ENCODE measurements at regions not wholly inside any gene's neighbourhood (a gene's known extent, or its start where the extent isn't known, plus 50 kb on each side); places are given as distances from the start of the nearest gene placed in this dataset.

GRCh38 chr15:56805466-56806147 is 72.3 kb upstream of the ZNF280D start:
- Histone ChIP-seq H3K4ac (ENCODE audit: low read depth, low read length) (no peak overlapping the region), H3K36me3 (ENCODE audit: control insufficient read depth in 1 of 2, insufficient read depth in 2 of 2, low read length in 2 of 2) (no peaks in the 10 kb centered on the region), H3K79me2 (ENCODE audit: control insufficient read depth, insufficient read depth, low read length, poor library complexity) (no peaks in the 10 kb centered on the region), H3K18ac (ENCODE audit: low read length) (no peak overlapping the region), H3K27ac (ENCODE audit: low read depth, low read length) (no peak overlapping the region), H3K4me2 (ENCODE audit: low read length) (no peak overlapping the region), H4K91ac (ENCODE audit: low read depth, low read length) (no peak overlapping the region), H3K9me3 (ENCODE audit: insufficient read depth, low read depth, low read length) (no peaks in the 10 kb centered on the region), H3K27me3 (ENCODE audit: insufficient read depth, low read length) (no peaks in the 10 kb centered on the region), H2BK12ac (ENCODE audit: low read length) (no peak overlapping the region), H2BK5ac (ENCODE audit: low read depth, low read length, poor library complexity) (no peak overlapping the region), H3K79me1 (ENCODE audit: low read length) (no peaks in the 10 kb centered on the region), H3K4me1 (ENCODE audit: control insufficient read depth in 1 of 2, insufficient read depth in 2 of 2, low read length in 2 of 2) (no peaks in the 10 kb centered on the region), H3K9ac (ENCODE audit: low read length) (no peak overlapping the region), H4K12ac (ENCODE audit: low read depth, low read length) (no peak overlapping the region), H2BK120ac (ENCODE audit: insufficient read depth, low read length, poor library complexity) (no peak overlapping the region), H3K23ac (ENCODE audit: low read length) (no peak overlapping the region), H4K8ac (ENCODE audit: low read depth, low read length) (no peak overlapping the region), H3K4me3 (ENCODE audit: low read depth, low read length) (no peak overlapping the region), H2AFZ (ENCODE audit: insufficient read depth, low read length, poor library complexity) (no peak overlapping the region), H2AK5ac (ENCODE audit: low read length) (no peak overlapping the region), H3K14ac (ENCODE audit: low read length) (no peak overlapping the region)
- DNase-seq: peak; percentile 27 to 64
- WGBS (ENCODE audit: extremely low coverage, insufficient coverage, insufficient read length): no CpG with 5 or more reads among the region's 9 CpGs

DNA sequence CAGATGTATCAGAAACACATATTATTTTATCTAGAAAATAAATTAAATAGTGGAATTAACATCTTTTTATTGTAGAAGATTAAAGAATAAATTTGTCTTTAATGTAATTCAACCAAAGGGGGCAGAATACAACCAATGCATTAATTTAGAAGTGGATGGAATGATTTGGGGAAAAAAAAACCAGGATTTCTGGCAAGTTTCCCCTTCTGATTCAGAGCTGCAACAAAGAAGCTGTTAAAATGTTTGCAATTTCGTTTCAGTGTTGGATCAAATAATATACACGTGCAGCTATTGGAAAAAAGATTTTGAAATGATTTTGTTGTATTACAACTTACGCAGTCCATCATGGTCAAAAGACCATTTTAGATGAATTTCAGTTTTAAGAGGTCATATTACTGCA is 71.6 kb upstream of the ZNF280D start:
- Histone ChIP-seq H3K4me3 (ENCODE audit: low read depth, low read length) (no peak overlapping the region), H2BK12ac (ENCODE audit: low read length) (no peak overlapping the region), H3K4me2 (ENCODE audit: low read length) (no peak overlapping the region), H4K91ac (ENCODE audit: low read depth, low read length) (no peak overlapping the region), H4K8ac (ENCODE audit: low read depth, low read length) (no peak overlapping the region), H3K4me1 (ENCODE audit: control insufficient read depth in 1 of 2, insufficient read depth in 2 of 2, low read length in 2 of 2) (no peaks in the 10 kb centered on the region), H2BK5ac (ENCODE audit: low read depth, low read length, poor library complexity) (no peak overlapping the region), H3K9me3 (ENCODE audit: insufficient read depth, low read depth, low read length) (no peaks in the 10 kb centered on the region), H3K79me2 (ENCODE audit: control insufficient read depth, insufficient read depth, low read length, poor library complexity) (no peaks in the 10 kb centered on the region), H2BK120ac (ENCODE audit: insufficient read depth, low read length, poor library complexity) (no peak overlapping the region), H3K36me3 (ENCODE audit: control insufficient read depth in 1 of 2, insufficient read depth in 2 of 2, low read length in 2 of 2) (no peaks in the 10 kb centered on the region), H3K23ac (ENCODE audit: low read length) (no peak overlapping the region), H3K27me3 (ENCODE audit: insufficient read depth, low read length) (no peaks in the 10 kb centered on the region), H3K4ac (ENCODE audit: low read depth, low read length) (no peak overlapping the region), H3K9ac (ENCODE audit: low read length) (no peak overlapping the region), H2AFZ (ENCODE audit: insufficient read depth, low read length, poor library complexity) (no peak overlapping the region), H3K18ac (ENCODE audit: low read length) (no peak overlapping the region), H2AK5ac (ENCODE audit: low read length) (no peak overlapping the region), H3K27ac (ENCODE audit: low read depth, low read length) (no peak overlapping the region), H4K12ac (ENCODE audit: low read depth, low read length) (no peak overlapping the region), H3K14ac (ENCODE audit: low read length) (no peak overlapping the region), H3K79me1 (ENCODE audit: low read length) (no peaks in the 10 kb centered on the region)
- no CpG with 5 or more reads among the region's 3 CpGs for WGBS (ENCODE audit: extremely low coverage, insufficient coverage, insufficient read length)
- DNase-seq: no peak

GRCh38 chr15:56804279-56804678 is 71.0 kb upstream of the ZNF280D start:
- no peak for DNase-seq
- H3K4ac ChIP-seq (ENCODE audit: low read depth, low read length): no peak overlapping the region
- H2AK5ac ChIP-seq (ENCODE audit: low read length): no peak overlapping the region
- no peak overlapping the region for H2AFZ ChIP-seq (ENCODE audit: insufficient read depth, low read length, poor library complexity)
- H3K4me3 ChIP-seq (ENCODE audit: low read depth, low read length): no peak overlapping the region
- no peak overlapping the region for H3K27ac ChIP-seq (ENCODE audit: low read depth, low read length)
- no peak overlapping the region for H3K14ac ChIP-seq (ENCODE audit: low read length)
- WGBS (ENCODE audit: extremely low coverage, insufficient coverage, insufficient read length): no CpG with 5 or more reads among the region's 3 CpGs
- H2BK120ac ChIP-seq (ENCODE audit: insufficient read depth, low read length, poor library complexity): no peak overlapping the region
- H3K36me3 ChIP-seq (ENCODE audit: control insufficient read depth in 1 of 2, insufficient read depth in 2 of 2, low read length in 2 of 2): no peaks in the 10 kb centered on the region
- H3K9me3 ChIP-seq (ENCODE audit: insufficient read depth, low read depth, low read length): no peaks in the 10 kb centered on the region
- H3K27me3 ChIP-seq (ENCODE audit: insufficient read depth, low read length): no peaks in the 10 kb centered on the region
- H2BK12ac ChIP-seq (ENCODE audit: low read length): no peak overlapping the region
- no peak overlapping the region for H4K8ac ChIP-seq (ENCODE audit: low read depth, low read length)
- no peak overlapping the region for H4K91ac ChIP-seq (ENCODE audit: low read depth, low read length)
- no peaks in the 10 kb centered on the region for H3K79me2 ChIP-seq (ENCODE audit: control insufficient read depth, insufficient read depth, low read length, poor library complexity)
- no peak overlapping the region for H3K9ac ChIP-seq (ENCODE audit: low read length)
- H3K18ac ChIP-seq (ENCODE audit: low read length): no peak overlapping the region
- H3K4me2 ChIP-seq (ENCODE audit: low read length): no peak overlapping the region
- no peak overlapping the region for H3K23ac ChIP-seq (ENCODE audit: low read length)
- no peaks in the 10 kb centered on the region for H3K4me1 ChIP-seq (ENCODE audit: control insufficient read depth in 1 of 2, insufficient read depth in 2 of 2, low read length in 2 of 2)
- no peaks in the 10 kb centered on the region for H3K79me1 ChIP-seq (ENCODE audit: low read length)
- H2BK5ac ChIP-seq (ENCODE audit: low read depth, low read length, poor library complexity): no peak overlapping the region
- no peak overlapping the region for H4K12ac ChIP-seq (ENCODE audit: low read depth, low read length)

DNA sequence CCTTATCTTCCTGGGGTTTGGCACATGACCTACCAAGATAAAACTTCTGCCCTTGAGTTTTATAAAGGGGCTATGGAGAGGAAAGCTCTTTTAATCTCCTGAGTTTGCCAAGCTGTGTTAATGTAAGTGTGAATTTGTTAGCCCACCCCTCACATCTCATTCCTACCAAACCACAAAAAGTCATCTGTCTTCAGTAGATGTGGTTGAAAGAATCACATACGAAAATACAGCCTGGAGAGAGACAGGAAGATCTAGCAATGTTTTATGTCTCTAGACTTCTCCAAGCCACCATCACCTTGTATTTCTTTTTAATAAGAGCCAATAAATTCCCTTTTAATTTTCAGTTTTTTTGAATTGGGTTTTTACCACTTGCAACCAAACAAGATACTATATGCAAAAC is 68.9 kb upstream of the ZNF280D start:
- H3K36me3 ChIP-seq (ENCODE audit: control insufficient read depth in 1 of 2, insufficient read depth in 2 of 2, low read length in 2 of 2): no peaks in the 10 kb centered on the region
- no peak overlapping the region for H3K4ac ChIP-seq (ENCODE audit: low read depth, low read length)
- H4K8ac ChIP-seq (ENCODE audit: low read depth, low read length): no peak overlapping the region
- H4K91ac ChIP-seq (ENCODE audit: low read depth, low read length): no peak overlapping the region
- no peak overlapping the region for H2BK12ac ChIP-seq (ENCODE audit: low read length)
- no peak overlapping the region for H3K4me2 ChIP-seq (ENCODE audit: low read length)
- no peaks in the 10 kb centered on the region for H3K79me2 ChIP-seq (ENCODE audit: control insufficient read depth, insufficient read depth, low read length, poor library complexity)
- no peak overlapping the region for H2AFZ ChIP-seq (ENCODE audit: insufficient read depth, low read length, poor library complexity)
- no CpG with 5 or more reads among the region's 1 CpG for WGBS (ENCODE audit: extremely low coverage, insufficient coverage, insufficient read length)
- H3K18ac ChIP-seq (ENCODE audit: low read length): no peak overlapping the region
- DNase-seq: no peak
- H3K27me3 ChIP-seq (ENCODE audit: insufficient read depth, low read length): no peaks in the 10 kb centered on the region
- H3K14ac ChIP-seq (ENCODE audit: low read length): no peak overlapping the region
- no peaks in the 10 kb centered on the region for H3K9me3 ChIP-seq (ENCODE audit: insufficient read depth, low read depth, low read length)
- no peaks in the 10 kb centered on the region for H3K79me1 ChIP-seq (ENCODE audit: low read length)
- H3K23ac ChIP-seq (ENCODE audit: low read length): no peak overlapping the region
- H2BK120ac ChIP-seq (ENCODE audit: insufficient read depth, low read length, poor library complexity): no peak overlapping the region
- H3K27ac ChIP-seq (ENCODE audit: low read depth, low read length): no peak overlapping the region
- H3K4me1 ChIP-seq (ENCODE audit: control insufficient read depth in 1 of 2, insufficient read depth in 2 of 2, low read length in 2 of 2): no peaks in the 10 kb centered on the region
- no peak overlapping the region for H3K9ac ChIP-seq (ENCODE audit: low read length)
- no peak overlapping the region for H4K12ac ChIP-seq (ENCODE audit: low read depth, low read length)
- no peak overlapping the region for H3K4me3 ChIP-seq (ENCODE audit: low read depth, low read length)
- H2BK5ac ChIP-seq (ENCODE audit: low read depth, low read length, poor library complexity): no peak overlapping the region
- no peak overlapping the region for H2AK5ac ChIP-seq (ENCODE audit: low read length)
